PC-9 (cell line): ENCODE measurements at regions not wholly inside any gene's neighbourhood (a gene's known extent, or its start where the extent isn't known, plus 50 kb on each side); places are given as distances from the start of the nearest gene placed in this dataset.
A peak's percentile ranks its signal among the peaks of the same experiment; 100 is the strongest.

ENCODE experiments used
- BruUV-seq: library from RNA; stranded (reverse); fragments of 400-500 nt; replicated peaks from 2 replicates; lab custom pipeline; 2021; lab: Mats Ljungman, UMichigan
- CTCF ChIA-PET: fragments of 300-600 bp; sonication (Branson Sonifier 250); formaldehyde crosslinking; loops from one replicate; lab custom pipeline; 2022; ENCODE audit warnings: antibody characterized with exemption; lab: Charles Lee
- POLR2A ChIA-PET: fragments of 300-600 bp; sonication (Branson Sonifier 250); formaldehyde crosslinking; loops from one replicate; lab custom pipeline; 2022; ENCODE audit warnings: antibody characterized with exemption; ENCODE audit not compliant: unreplicated experiment; lab: Charles Lee
- DNase-seq, 2 experiments: peaks; one replicate each; pipeline versions ENCODE4 v3.0.0 to v3.0.0-alpha.2; 2015 to 2022; ENCODE audit warnings: mixed read lengths in 1 of 2
- H2AFZ ChIP-seq: fragments of 200-600 bp; sonication (generic); 2 replicates; pipeline ENCODE4 v1.8.1; 2017; ENCODE audit warnings: antibody characterized with exemption
- H3F3A ChIP-seq: fragments of 200-600 bp; sonication (generic); 2 replicates; pipeline ENCODE4 v1.8.1; 2017; ENCODE audit warnings: antibody characterized with exemption, mild to moderate bottlenecking, low read depth; ENCODE audit not compliant: insufficient read depth
- H3K27ac ChIP-seq: fragments of 200-600 bp; sonication (generic); 2 replicates; pipeline ENCODE4 v1.6.1; 2016; ENCODE audit warnings: mixed run types
- H3K27me3 ChIP-seq: fragments of 200-600 bp; sonication (generic); 2 replicates; pipeline ENCODE4 v1.6.1; 2016; ENCODE audit warnings: low read depth, mixed run types; ENCODE audit not compliant: insufficient read depth
- H3K36me3 ChIP-seq: fragments of 200-600 bp; sonication (generic); 2 replicates; pipeline ENCODE4 v1.6.1; 2016; ENCODE audit warnings: low read depth, mixed run types
- H3K4me1 ChIP-seq: fragments of 200-600 bp; sonication (generic); replicated peaks from 2 replicates; pipeline ENCODE4 v1.6.1; 2016; ENCODE audit warnings: mixed run types; ENCODE audit not compliant: insufficient read depth
- H3K4me2 ChIP-seq: fragments of 200-600 bp; sonication (generic); 2 replicates; pipeline ENCODE4 v1.6.1; 2017; ENCODE audit warnings: mixed run types
- H3K4me3 ChIP-seq: fragments of 200-600 bp; sonication (generic); 2 replicates; pipeline ENCODE4 v1.6.1; 2016; ENCODE audit warnings: mixed run types
- H3K79me2 ChIP-seq: fragments of 200-600 bp; sonication (generic); 2 replicates; pipeline ENCODE4 v1.6.1; 2017; ENCODE audit warnings: low read depth, mixed run types
- H3K9me2 ChIP-seq: fragments of 200-600 bp; sonication (generic); 2 replicates; pipeline ENCODE4 v1.8.1; 2017; ENCODE audit warnings: mild to moderate bottlenecking; ENCODE audit not compliant: insufficient read depth
- H3K9me3 ChIP-seq: fragments of 200-600 bp; sonication (generic); 2 replicates; pipeline ENCODE4 v1.8.1; 2016; ENCODE audit warnings: low read depth; ENCODE audit not compliant: insufficient read depth
- H4K20me1 ChIP-seq: fragments of 200-600 bp; sonication (generic); 2 replicates; pipeline ENCODE4 v1.8.1; 2017; ENCODE audit not compliant: insufficient read depth
- CTCF ChIP-seq: fragments of 200-600 bp; sonication (generic); conservative IDR thresholded peaks from 2 replicates; pipeline ENCODE4 v1.6.1; 2017; ENCODE audit warnings: mixed run types, antibody characterized with exemption, mild to moderate bottlenecking, moderate library complexity
- EZH2 ChIP-seq: fragments of 200-600 bp; sonication (generic); IDR thresholded peaks from 2 replicates; pipeline ENCODE4 v1.8.0; 2017; ENCODE audit warnings: antibody characterized with exemption, low read depth
- intact Hi-C: fragments of 100-400 bp; cut with micrococcal nuclease; formaldehyde crosslinking; loops from one replicate; pipeline ENCODE4 v1.10.0; 2022; ENCODE audit not compliant: unreplicated experiment

GRCh38 chr11:106161775-106162634 is 84.5 kb downstream of the AASDHPPT start:
- BruUV-seq = no TSS peak
- intact Hi-C loops = no loop called here
- 0 out of 2 replicates have a peak, but pooled peaks cover 2% of the 10 kb centered on the region for H3K9me3 ChIP-seq
- TF ChIP-seq CTCF (no peak), EZH2 (no peak)
- no peak overlapping the region for H3K27ac ChIP-seq
- no peak overlapping the region for H3K4me3 ChIP-seq
- H2AFZ ChIP-seq = no peak overlapping the region
- no peaks in the 10 kb centered on the region for H3K27me3 ChIP-seq
- no peaks in the 10 kb centered on the region for H3K36me3 ChIP-seq
- no peak overlapping the region for H3K4me2 ChIP-seq
- no peak for DNase-seq
- H3K9me2 ChIP-seq = no peaks in the 10 kb centered on the region
- POLR2A ChIA-PET = no interaction called here
- H3K79me2 ChIP-seq = no peaks in the 10 kb centered on the region
- CTCF ChIA-PET = no interaction called here
- H3F3A ChIP-seq = no peaks in the 10 kb centered on the region
- H3K4me1 ChIP-seq = no peaks in the 10 kb centered on the region
- H4K20me1 ChIP-seq = no peaks in the 10 kb centered on the region

- POLR2A ChIA-PET = no interaction called here
- DNase-seq = no peak
- Histone ChIP-seq H3K9me2 (no peaks in the 10 kb centered on the region), H3K27ac (no peak overlapping the region), H3K4me1 (no peaks in the 10 kb centered on the region), H3K4me2 (no peak overlapping the region), H3K36me3 (no peaks in the 10 kb centered on the region), H3K4me3 (no peak overlapping the region), H3F3A (no peaks in the 10 kb centered on the region), H4K20me1 (no peaks in the 10 kb centered on the region), H3K27me3 (no peaks in the 10 kb centered on the region), H3K79me2 (no peaks in the 10 kb centered on the region), H3K9me3 (0 out of 2 replicates have a peak, but pooled peaks cover 5% of the 10 kb centered on the region), H2AFZ (no peak overlapping the region)
- CTCF ChIA-PET = no interaction called here
- TF ChIP-seq CTCF (no peak), EZH2 (no peak)
- intact Hi-C loops = no loop called here
- no TSS peak for BruUV-seq
These were observed 89.6 kb downstream of the AASDHPPT start for GRCh38 chr11:106167085-106167484.

- Histone ChIP-seq H2AFZ (no peak overlapping the region), H3K4me3 (no peak overlapping the region), H3K27me3 (no peaks in the 10 kb centered on the region), H3K9me2 (no peaks in the 10 kb centered on the region), H3F3A (no peaks in the 10 kb centered on the region), H4K20me1 (no peaks in the 10 kb centered on the region), H3K36me3 (no peaks in the 10 kb centered on the region), H3K4me1 (no peaks in the 10 kb centered on the region), H3K27ac (no peak overlapping the region), H3K9me3 (no peaks in the 10 kb centered on the region), H3K4me2 (0 out of 2 replicates have a peak overlapping the region, but pooled peaks have one; percentile 11), H3K79me2 (no peaks in the 10 kb centered on the region)
- intact Hi-C loops = no loop called here
- TF ChIP-seq EZH2 = no peak
- no peak for TF ChIP-seq CTCF
- DNase-seq = no peak
- BruUV-seq = no TSS peak
- POLR2A ChIA-PET = no interaction called here
- CTCF ChIA-PET = no interaction called here
These were observed 95.0 kb downstream of the AASDHPPT start for GRCh38 chr11:106172386-106172991.
